ENCODE measurements at regions not wholly inside any gene's neighbourhood (a gene's known extent, or its start where the extent isn't known, plus 50 kb on each side); places are given as distances from the start of the nearest gene placed in this dataset.

- FAIRE-seq, result no peak
- TF ChIP-seq TAF1 (IDR thresholded peaks at IDR 0.05; ENCODE audit: borderline replicate concordance, low read depth, low read length), result no peak
- no peak for TF ChIP-seq POLR2AphosphoS5 (IDR thresholded peaks at IDR 0.05; ENCODE audit: low read depth, low read length)
- no peak for TF ChIP-seq POLR2A (IDR thresholded peaks at IDR 0.05; ENCODE audit: low read depth, low read length)
- no peak for DNase-seq (ENCODE audit: insufficient read length)
Observed at GRCh38 chr11:121936370-121936769, 179.6 kb downstream of the BLID start.

GRCh38 chr11:121933694-121934093, 182.3 kb downstream of the BLID start:
- DNase-seq (ENCODE audit: insufficient read length) (no peak), FAIRE-seq (no peak)
- TF ChIP-seq POLR2AphosphoS5 (IDR thresholded peaks at IDR 0.05; ENCODE audit: low read depth, low read length) (no peak), POLR2A (IDR thresholded peaks at IDR 0.05; ENCODE audit: low read depth, low read length) (no peak), TAF1 (IDR thresholded peaks at IDR 0.05; ENCODE audit: borderline replicate concordance, low read depth, low read length) (no peak)

- TF ChIP-seq POLR2A (IDR thresholded peaks at IDR 0.05; ENCODE audit: low read depth, low read length) (no peak), TAF1 (IDR thresholded peaks at IDR 0.05; ENCODE audit: borderline replicate concordance, low read depth, low read length) (no peak), POLR2AphosphoS5 (IDR thresholded peaks at IDR 0.05; ENCODE audit: low read depth, low read length) (no peak)
- FAIRE-seq (no peak), DNase-seq (ENCODE audit: insufficient read length) (no peak)
Observed at GRCh38 chr11:121933294-121933693, 182.7 kb downstream of the BLID start.

- no peak for FAIRE-seq
- DNase-seq (ENCODE audit: insufficient read length), result no peak
- TF ChIP-seq TAF1 (IDR thresholded peaks at IDR 0.05; ENCODE audit: borderline replicate concordance, low read depth, low read length), result no peak
- no peak for TF ChIP-seq POLR2A (IDR thresholded peaks at IDR 0.05; ENCODE audit: low read depth, low read length)
- TF ChIP-seq POLR2AphosphoS5 (IDR thresholded peaks at IDR 0.05; ENCODE audit: low read depth, low read length), result no peak
Observed at GRCh38 chr11:121932646-121933185, 183.3 kb downstream of the BLID start.

GRCh38 chr11:121931748-121932352, 184.2 kb downstream of the BLID start:
- DNase-seq (ENCODE audit: insufficient read length) (no peak), FAIRE-seq (no peak)
- TF ChIP-seq TAF1 (IDR thresholded peaks at IDR 0.05; ENCODE audit: borderline replicate concordance, low read depth, low read length), result no peak
- TF ChIP-seq POLR2A (IDR thresholded peaks at IDR 0.05; ENCODE audit: low read depth, low read length), result no peak
- no peak for TF ChIP-seq POLR2AphosphoS5 (IDR thresholded peaks at IDR 0.05; ENCODE audit: low read depth, low read length)

GRCh38 chr11:121931121-121931520, 184.9 kb downstream of the BLID start:
- TF ChIP-seq TAF1 (IDR thresholded peaks at IDR 0.05; ENCODE audit: borderline replicate concordance, low read depth, low read length) (no peak), POLR2A (IDR thresholded peaks at IDR 0.05; ENCODE audit: low read depth, low read length) (no peak), POLR2AphosphoS5 (IDR thresholded peaks at IDR 0.05; ENCODE audit: low read depth, low read length) (no peak)
- FAIRE-seq (no peak), DNase-seq (ENCODE audit: insufficient read length) (no peak)

- TF ChIP-seq POLR2A (IDR thresholded peaks at IDR 0.05; ENCODE audit: low read depth, low read length), result no peak
- no peak for TF ChIP-seq TAF1 (IDR thresholded peaks at IDR 0.05; ENCODE audit: borderline replicate concordance, low read depth, low read length)
- no peak for TF ChIP-seq POLR2AphosphoS5 (IDR thresholded peaks at IDR 0.05; ENCODE audit: low read depth, low read length)
- no peak for DNase-seq (ENCODE audit: insufficient read length)
- peak; percentile 51 for FAIRE-seq
Observed at GRCh38 chr11:121930004-121930965, 185.7 kb downstream of the BLID start.

DNA sequence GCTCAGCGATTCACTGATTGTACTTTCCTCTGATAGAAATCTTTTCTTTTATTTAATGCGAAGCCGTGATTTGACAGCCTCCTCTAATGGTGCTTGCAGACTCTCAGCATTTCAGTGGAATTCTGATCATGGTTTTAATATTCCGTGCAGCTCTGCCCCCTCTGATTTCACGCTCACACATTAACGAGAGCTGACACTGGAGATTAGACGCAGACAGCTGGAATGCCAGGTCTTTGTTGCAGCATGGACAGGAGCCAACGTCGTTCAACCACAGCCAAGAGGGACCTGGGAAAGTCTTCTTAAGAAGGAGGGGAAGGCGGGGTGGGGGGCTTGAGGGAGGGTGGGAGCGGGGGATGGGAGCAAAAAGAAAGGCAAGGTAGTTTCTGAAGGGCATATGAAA, 186.4 kb downstream of the BLID start:
- no peak for DNase-seq (ENCODE audit: insufficient read length)
- TF ChIP-seq POLR2AphosphoS5 (IDR thresholded peaks at IDR 0.05; ENCODE audit: low read depth, low read length), result no peak
- no peak for TF ChIP-seq TAF1 (IDR thresholded peaks at IDR 0.05; ENCODE audit: borderline replicate concordance, low read depth, low read length)
- no peak for TF ChIP-seq POLR2A (IDR thresholded peaks at IDR 0.05; ENCODE audit: low read depth, low read length)
- FAIRE-seq, result no peak

DNA sequence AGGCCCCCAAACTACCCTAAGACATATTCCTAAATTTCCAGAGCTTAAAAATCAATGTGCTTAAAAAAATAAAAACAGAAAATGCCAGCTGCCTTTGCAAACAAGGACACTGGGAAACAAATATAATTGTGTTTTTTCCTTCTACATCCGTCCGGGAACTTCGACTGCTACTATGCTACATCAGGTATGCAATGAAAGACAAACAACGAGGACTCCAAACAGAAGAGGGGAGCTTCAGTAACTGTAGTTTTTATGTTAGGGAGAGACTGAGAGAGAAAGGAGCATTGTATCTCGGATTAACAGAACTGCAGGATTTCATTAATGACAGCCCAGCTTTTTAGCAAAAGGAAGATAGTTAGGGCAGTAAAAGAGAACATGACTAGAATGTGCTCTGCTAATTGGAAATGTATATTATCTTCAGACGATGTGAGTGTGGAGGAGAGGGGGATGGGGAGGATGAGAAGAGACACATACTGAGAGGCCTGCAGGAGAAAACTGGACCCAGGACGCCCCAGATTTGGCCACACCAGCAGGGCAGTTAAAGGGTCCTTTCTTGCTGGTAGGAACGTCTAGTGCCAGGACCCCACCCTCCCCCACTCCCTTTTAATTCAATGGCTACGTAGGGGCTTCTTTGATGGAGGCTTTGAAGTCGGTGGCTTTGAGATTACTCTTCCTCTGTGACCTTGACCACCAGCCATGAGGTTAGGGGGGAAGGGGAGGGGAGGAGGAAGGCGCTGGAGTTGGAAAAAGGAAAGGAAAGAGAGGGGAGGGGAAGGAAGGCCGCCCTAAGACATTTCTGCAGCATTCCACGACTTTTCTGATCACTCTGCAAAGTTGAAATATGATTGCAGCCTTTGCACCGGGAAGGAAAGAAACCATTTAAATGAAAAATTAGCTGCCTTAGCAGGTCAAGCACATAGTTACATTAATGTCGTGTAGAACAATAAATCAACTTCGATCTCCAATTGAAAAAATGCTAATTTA, 187.1 kb downstream of the BLID start:
- TF ChIP-seq TAF1 (IDR thresholded peaks at IDR 0.05; ENCODE audit: borderline replicate concordance, low read depth, low read length) (no peak), POLR2A (IDR thresholded peaks at IDR 0.05; ENCODE audit: low read depth, low read length) (no peak), POLR2AphosphoS5 (IDR thresholded peaks at IDR 0.05; ENCODE audit: low read depth, low read length) (no peak)
- FAIRE-seq, result no peak
- no peak for DNase-seq (ENCODE audit: insufficient read length)

GRCh38 chr11:121927789-121928188, 188.2 kb downstream of the BLID start:
- no peak for DNase-seq (ENCODE audit: insufficient read length)
- TF ChIP-seq TAF1 (IDR thresholded peaks at IDR 0.05; ENCODE audit: borderline replicate concordance, low read depth, low read length), result no peak
- FAIRE-seq, result no peak
